ENCODE measurements at regions not wholly inside any gene's neighbourhood (a gene's known extent, or its start where the extent isn't known, plus 50 kb on each side); places are given as distances from the start of the nearest gene placed in this dataset.

DNA sequence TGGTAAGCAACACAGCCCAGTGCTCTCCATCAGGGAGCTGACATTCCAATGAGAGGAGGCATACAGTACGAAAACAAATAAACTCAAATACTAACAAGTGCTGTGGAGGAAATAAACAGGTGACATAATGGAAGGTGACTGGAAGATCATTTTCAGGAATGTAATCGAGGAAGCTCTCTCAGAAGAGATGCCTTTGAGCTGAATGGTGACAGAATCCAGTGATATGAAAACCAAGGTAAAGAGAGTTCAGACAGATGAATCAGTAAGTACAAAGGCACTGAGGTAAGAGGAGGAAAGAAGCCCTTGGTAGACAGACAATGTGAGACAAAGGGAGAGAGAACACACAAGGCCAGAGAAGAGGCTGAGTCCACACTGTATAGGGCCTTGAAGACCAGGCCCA, 252.1 kb downstream of the LRATD1 start:
- H3K27me3 Mint-ChIP-seq: peaks cover 3% of the 10 kb centered on the region
- DNase-seq (no peak), ATAC-seq (no peak)
- no peak overlapping the region for H3K27ac Mint-ChIP-seq
- intact Hi-C loops (cut with micrococcal nuclease): no loop called here
- H3K4me1 Mint-ChIP-seq (ENCODE audit: low read depth): no peaks in the 10 kb centered on the region
- no peak overlapping the region for H3K4me3 Mint-ChIP-seq
- CTCF ChIA-PET: no interaction called here
- no peaks in the 10 kb centered on the region for H3K36me3 Mint-ChIP-seq (ENCODE audit: low read depth)
- no peak for TF ChIP-seq CTCF (IDR thresholded peaks at IDR 0.05)
- H3K9me3 Mint-ChIP-seq: no peaks in the 10 kb centered on the region
- POLR2A ChIA-PET: no interaction called here

DNA sequence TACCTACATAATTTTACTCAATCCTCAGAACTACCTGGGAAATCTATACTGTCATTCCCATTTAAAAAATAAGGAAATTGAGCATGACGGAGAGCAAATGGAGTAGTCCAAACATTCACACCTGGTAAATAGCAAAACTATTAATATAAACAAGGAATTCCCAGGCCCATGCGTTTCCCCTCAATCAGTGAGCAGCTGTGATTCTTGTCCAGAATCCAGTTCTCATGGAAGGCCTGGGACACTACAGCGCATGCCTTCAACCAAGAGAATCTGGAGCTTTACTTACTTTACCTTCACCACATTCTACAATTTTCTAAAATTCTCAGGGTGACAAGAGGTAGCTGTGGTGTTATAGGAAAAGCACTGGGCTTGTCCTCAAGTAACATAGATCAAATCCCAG, 259.0 kb downstream of the LRATD1 start:
- H3K4me3 Mint-ChIP-seq: no peak overlapping the region
- no peak for DNase-seq
- no peaks in the 10 kb centered on the region for H3K9me3 Mint-ChIP-seq
- ChIA-PET CTCF (interaction anchor here (0.9 to 1.4 kb wide), 2 partner anchors 10 to 12 kb away, joined by 4 to 5 read pairs; no protein-coding TSS in a partner anchor), POLR2A (no interaction called here)
- ATAC-seq: no peak
- no peaks in the 10 kb centered on the region for H3K27me3 Mint-ChIP-seq
- H3K36me3 Mint-ChIP-seq (ENCODE audit: low read depth): no peaks in the 10 kb centered on the region
- H3K4me1 Mint-ChIP-seq (ENCODE audit: low read depth): no peaks in the 10 kb centered on the region
- intact Hi-C loops (cut with micrococcal nuclease): no loop called here
- H3K27ac Mint-ChIP-seq: no peak overlapping the region
- TF ChIP-seq CTCF (IDR thresholded peaks at IDR 0.05): no peak

DNA sequence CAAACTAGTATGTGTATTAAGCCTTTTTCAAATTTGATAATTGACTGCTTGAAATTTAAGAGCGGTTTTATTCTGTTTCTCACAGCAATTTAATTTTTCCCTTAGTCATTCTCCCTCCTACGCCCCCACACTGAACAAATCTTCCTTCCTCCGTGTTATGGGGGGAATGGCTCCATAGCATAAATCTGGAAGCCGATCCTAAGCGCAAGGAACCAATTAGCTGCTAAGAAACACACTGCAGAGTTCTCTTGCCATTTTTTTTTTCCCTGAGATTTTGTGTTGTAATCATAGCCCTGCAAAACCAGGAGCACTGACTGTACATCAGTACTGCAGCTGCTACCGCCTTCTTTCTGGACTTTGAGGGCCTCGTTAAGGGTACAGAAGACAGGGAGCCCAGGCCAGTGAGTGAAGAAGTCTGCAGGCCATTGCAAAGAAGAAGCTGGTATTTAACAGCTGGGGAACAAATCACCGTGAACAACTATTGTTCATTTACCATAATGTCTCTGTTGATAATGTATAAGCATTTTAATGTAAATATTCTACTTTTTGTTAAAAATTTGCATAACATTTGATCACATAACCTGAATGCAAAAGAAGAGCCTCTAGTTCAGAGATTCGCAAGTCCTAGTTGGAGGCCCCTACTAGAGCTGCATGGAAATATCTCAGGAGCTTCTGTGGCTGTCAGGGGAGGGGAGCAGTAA, 264.0 kb downstream of the LRATD1 start:
- Mint-ChIP-seq H3K36me3 (ENCODE audit: low read depth) (no peaks in the 10 kb centered on the region), H3K27ac (no peak overlapping the region), H3K4me3 (no peak overlapping the region), H3K4me1 (ENCODE audit: low read depth) (no peaks in the 10 kb centered on the region), H3K9me3 (no peaks in the 10 kb centered on the region), H3K27me3 (peaks cover 3% of the 10 kb centered on the region)
- POLR2A ChIA-PET: no interaction called here
- TF ChIP-seq CTCF (IDR thresholded peaks at IDR 0.05): no peak
- ATAC-seq (no peak), DNase-seq (no peak)
- intact Hi-C loops (cut with micrococcal nuclease): no loop called here
- CTCF ChIA-PET: no interaction called here

GRCh38 chr2:14899621-14900414, 267.3 kb downstream of the LRATD1 start:
- no peak overlapping the region for H3K27ac Mint-ChIP-seq
- CTCF ChIA-PET: no interaction called here
- intact Hi-C loops (cut with micrococcal nuclease): no loop called here

More at GRCh38 chr2:14899621-14900414, 267.3 kb downstream of the LRATD1 start:
- Mint-ChIP-seq H3K4me1 (ENCODE audit: low read depth) (no peaks in the 10 kb centered on the region), H3K9me3 (no peaks in the 10 kb centered on the region), H3K4me3 (no peak overlapping the region), H3K36me3 (ENCODE audit: low read depth) (no peaks in the 10 kb centered on the region), H3K27me3 (peaks cover 3% of the 10 kb centered on the region)
- no peak for DNase-seq
- POLR2A ChIA-PET: no interaction called here
- no peak for TF ChIP-seq CTCF (IDR thresholded peaks at IDR 0.05)
- ATAC-seq: no peak
